ENCODE measurements at regions not wholly inside any gene's neighbourhood (a gene's known extent, or its start where the extent isn't known, plus 50 kb on each side); places are given as distances from the start of the nearest gene placed in this dataset.

DNA sequence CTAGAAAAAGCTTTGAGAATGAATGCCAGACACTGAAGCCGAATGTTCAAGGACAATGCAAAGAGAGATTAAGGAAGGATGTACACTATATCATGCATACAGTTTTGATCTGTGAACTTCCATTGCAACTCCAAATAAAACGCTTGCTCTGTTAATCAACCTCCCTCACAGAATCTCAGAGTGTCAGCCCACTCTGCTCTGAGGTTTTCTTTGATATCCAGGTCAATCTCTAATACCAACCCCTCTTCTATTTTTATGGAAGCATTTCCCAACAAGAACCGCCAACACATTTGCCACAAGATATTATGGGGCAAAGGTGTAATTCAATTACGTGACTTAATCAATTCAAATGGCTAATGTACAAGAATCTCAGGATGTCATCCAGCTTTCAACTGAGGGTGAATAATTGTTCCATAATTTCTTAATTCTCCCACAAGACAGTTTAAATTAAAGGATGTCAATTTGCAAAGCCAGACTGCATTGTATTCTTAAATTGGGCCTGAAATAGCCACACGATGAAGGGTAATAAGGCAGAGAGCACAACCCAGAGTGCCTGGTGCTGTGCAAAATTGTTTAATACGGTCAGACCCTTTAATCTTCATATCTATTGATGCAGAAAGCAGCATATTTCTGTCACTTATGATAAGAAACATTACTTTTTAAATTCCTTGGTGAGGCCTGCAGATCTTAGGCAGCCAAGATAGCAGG, 459.2 kb upstream of the DAB1 start:
- TF ChIP-seq POLR2A (IDR thresholded peaks at IDR 0.05) = no peak
- no peak for TF ChIP-seq CTCF (IDR thresholded peaks at IDR 0.05)
- no peak for TF ChIP-seq EP300 (IDR thresholded peaks at IDR 0.05)
- no peak for TF ChIP-seq POLR2AphosphoS5 (IDR thresholded peaks at IDR 0.05)
